Smooth muscle cell (in vitro differentiated cells): ENCODE measurements at regions not wholly inside any gene's neighbourhood (a gene's known extent, or its start where the extent isn't known, plus 50 kb on each side); places are given as distances from the start of the nearest gene placed in this dataset.

Experiments used
- DNase-seq: peaks from one replicate; lab custom pipeline; 2025; ENCODE audit not compliant: unreplicated experiment; lab: John Stamatoyannopoulos, UW
- H2AFZ ChIP-seq: fragments of 200-600 bp; sonication (generic); 2 replicates; pipeline ENCODE4 v1.6.0; 2016; ENCODE audit warnings: antibody characterized with exemption, low read depth, mild to moderate bottlenecking
- H3F3A ChIP-seq: fragments of 200-600 bp; sonication (generic); 2 replicates; pipeline ENCODE4 v1.6.0; 2017; ENCODE audit warnings: antibody characterized with exemption, low read depth
- H3K27ac ChIP-seq: fragments of 200-600 bp; sonication (generic); 2 replicates; pipeline ENCODE4 v1.5.1; 2016; ENCODE audit warnings: low read depth, mild to moderate bottlenecking
- H3K27me3 ChIP-seq: fragments of 200-600 bp; sonication (generic); 2 replicates; pipeline ENCODE4 v1.6.1; 2016; ENCODE audit warnings: low read depth, mild to moderate bottlenecking
- H3K36me3 ChIP-seq: fragments of 200-600 bp; sonication (generic); 2 replicates; pipeline ENCODE4 v1.5.1; 2016; ENCODE audit warnings: low read depth
- H3K4me1 ChIP-seq: fragments of 200-600 bp; sonication (generic); 2 replicates; pipeline ENCODE4 v1.5.1; 2016; ENCODE audit warnings: low read depth
- H3K4me2 ChIP-seq: fragments of 200-600 bp; sonication (generic); 2 replicates; pipeline ENCODE4 v1.6.0; 2016; ENCODE audit warnings: mild to moderate bottlenecking
- H3K4me3 ChIP-seq: fragments of 200-600 bp; sonication (generic); 2 replicates; pipeline ENCODE4 v1.5.1; 2016; ENCODE audit warnings: mild to moderate bottlenecking
- H3K79me2 ChIP-seq: fragments of 200-600 bp; sonication (generic); 2 replicates; pipeline ENCODE4 v1.6.0; 2016; ENCODE audit warnings: low read depth, mild to moderate bottlenecking
- H3K9ac ChIP-seq: fragments of 200-600 bp; sonication (generic); 2 replicates; pipeline ENCODE4 v1.6.0; 2016; ENCODE audit warnings: low read depth
- H3K9me3 ChIP-seq: fragments of 200-600 bp; sonication (generic); replicated peaks from 2 replicates; pipeline ENCODE4 v1.5.1; 2016; ENCODE audit warnings: low read depth
- H4K20me1 ChIP-seq: fragments of 200-600 bp; sonication (generic); 2 replicates; pipeline ENCODE4 v1.6.0; 2016; ENCODE audit warnings: low read depth
- CTCF ChIP-seq: fragments of 200-600 bp; sonication (generic); IDR thresholded peaks from 2 replicates; pipeline ENCODE4 v1.5.1; 2017; ENCODE audit warnings: borderline replicate concordance, mild to moderate bottlenecking, antibody characterized with exemption; ENCODE audit not compliant: insufficient read depth, poor library complexity, severe bottlenecking
- WGBS: methylation state at CpG from one replicate; pipeline ENCODE4 v1.1.7; 2016; ENCODE audit warnings: low lambda C conversion rate; 5-methylcytosine and 5-hydroxymethylcytosine counted together

DNA sequence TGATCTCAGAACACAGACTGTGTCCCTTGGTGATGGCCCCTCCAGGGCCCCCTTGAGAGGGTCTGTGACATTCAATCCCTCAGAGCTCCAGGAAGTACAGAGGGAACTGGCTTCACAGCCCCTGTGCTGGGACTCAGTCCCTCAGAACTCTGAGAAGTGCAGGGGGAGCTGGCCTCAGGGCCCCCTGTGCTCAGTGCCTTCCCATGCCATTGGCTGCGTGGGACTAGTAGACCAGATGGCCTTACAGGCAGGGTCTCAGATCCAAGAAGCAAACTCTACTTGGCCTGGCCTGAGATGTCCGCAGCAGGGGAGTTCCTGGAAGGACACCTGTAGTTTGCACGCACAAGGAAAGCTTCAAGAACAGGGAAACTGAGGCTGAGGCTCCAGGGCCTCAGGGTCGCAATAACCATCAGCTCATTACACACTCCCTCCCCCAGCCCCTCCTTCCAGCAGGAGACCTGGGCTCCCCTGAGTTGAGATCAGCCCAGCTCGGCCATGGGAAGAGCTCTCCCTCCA is 138.4 kb downstream of the BRD1 start:
- Histone ChIP-seq H3K36me3 (no peaks in the 10 kb centered on the region), H3K79me2 (no peaks in the 10 kb centered on the region), H3K4me2 (no peak overlapping the region), H3F3A (no peaks in the 10 kb centered on the region), H2AFZ (no peak overlapping the region), H3K4me3 (no peak overlapping the region), H3K4me1 (no peaks in the 10 kb centered on the region), H3K27ac (no peak overlapping the region), H4K20me1 (no peaks in the 10 kb centered on the region), H3K9me3 (no peaks in the 10 kb centered on the region), H3K27me3 (no peaks in the 10 kb centered on the region), H3K9ac (no peak overlapping the region)
- WGBS: 77% methylated on average over 5 of the region's 5 CpGs
- no peak for DNase-seq
- no peak for TF ChIP-seq CTCF

- H3K79me2 ChIP-seq: no peaks in the 10 kb centered on the region
- no peak overlapping the region for H3K9ac ChIP-seq
- 84% methylated on average over 20 of the region's 20 CpGs for WGBS
- H3K4me2 ChIP-seq: no peak overlapping the region
- no peak overlapping the region for H3K27ac ChIP-seq
- no peaks in the 10 kb centered on the region for H3K4me1 ChIP-seq
- no peak overlapping the region for H2AFZ ChIP-seq
- no peak for TF ChIP-seq CTCF
- no peak for DNase-seq
- no peak overlapping the region for H3K4me3 ChIP-seq
- no peaks in the 10 kb centered on the region for H3K9me3 ChIP-seq
- no peaks in the 10 kb centered on the region for H3F3A ChIP-seq
- no peaks in the 10 kb centered on the region for H3K27me3 ChIP-seq
- no peaks in the 10 kb centered on the region for H3K36me3 ChIP-seq
- H4K20me1 ChIP-seq: no peaks in the 10 kb centered on the region
Observed at GRCh38 chr22:49688516-49689254, 139.0 kb downstream of the BRD1 start.

GRCh38 chr22:49687786-49688515 is 139.7 kb downstream of the BRD1 start:
- 95% methylated on average over 24 of the region's 24 CpGs for WGBS
- TF ChIP-seq CTCF: no peak
- no peaks in the 10 kb centered on the region for H4K20me1 ChIP-seq

GRCh38 chr22:49687333-49687732 is 140.3 kb downstream of the BRD1 start:
- H3K36me3 ChIP-seq: no peaks in the 10 kb centered on the region
- no peak overlapping the region for H2AFZ ChIP-seq
- no peaks in the 10 kb centered on the region for H3K27me3 ChIP-seq
- no peak overlapping the region for H3K4me2 ChIP-seq
- no peak overlapping the region for H3K4me3 ChIP-seq
- no peaks in the 10 kb centered on the region for H3K4me1 ChIP-seq
- DNase-seq: no peak
- H3K27ac ChIP-seq: no peak overlapping the region
- H4K20me1 ChIP-seq: no peaks in the 10 kb centered on the region
- H3K9me3 ChIP-seq: no peaks in the 10 kb centered on the region
- H3K9ac ChIP-seq: no peak overlapping the region
- no peaks in the 10 kb centered on the region for H3F3A ChIP-seq
- WGBS: 94% methylated on average over 3 of the region's 3 CpGs
- no peaks in the 10 kb centered on the region for H3K79me2 ChIP-seq
- no peak for TF ChIP-seq CTCF

More at GRCh38 chr22:49687786-49688515, 139.7 kb downstream of the BRD1 start:
- Histone ChIP-seq H3K4me3 (no peak overlapping the region), H3K27me3 (no peaks in the 10 kb centered on the region), H3K4me2 (no peak overlapping the region), H3K9ac (no peak overlapping the region), H2AFZ (no peak overlapping the region), H3K79me2 (no peaks in the 10 kb centered on the region), H3K27ac (no peak overlapping the region), H3K9me3 (no peaks in the 10 kb centered on the region), H3K4me1 (no peaks in the 10 kb centered on the region), H3K36me3 (no peaks in the 10 kb centered on the region), H3F3A (no peaks in the 10 kb centered on the region)
- no peak for DNase-seq
